ENCODE measurements at regions not wholly inside any gene's neighbourhood (a gene's known extent, or its start where the extent isn't known, plus 50 kb on each side); places are given as distances from the start of the nearest gene placed in this dataset.

DNA sequence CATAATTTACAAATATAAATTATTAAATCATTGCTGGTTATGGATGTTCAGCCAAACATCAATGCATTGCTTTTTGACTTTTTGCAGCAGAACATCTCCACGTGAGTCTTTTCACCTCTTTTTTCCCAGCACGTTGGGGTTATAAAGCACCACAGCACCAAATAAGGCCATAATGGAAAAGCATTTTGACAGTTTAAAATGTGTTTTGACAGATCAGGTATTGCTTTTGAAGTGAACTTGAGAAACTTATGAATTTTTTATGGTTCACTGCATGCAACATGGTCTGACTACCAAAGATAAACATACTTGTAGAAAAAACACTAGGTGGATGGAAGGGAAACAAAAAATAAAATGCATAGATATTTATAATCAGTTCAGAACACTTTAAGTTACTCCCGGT, 622.4 kb downstream of the HTR1B start:
- TF ChIP-seq, protein P1, sequence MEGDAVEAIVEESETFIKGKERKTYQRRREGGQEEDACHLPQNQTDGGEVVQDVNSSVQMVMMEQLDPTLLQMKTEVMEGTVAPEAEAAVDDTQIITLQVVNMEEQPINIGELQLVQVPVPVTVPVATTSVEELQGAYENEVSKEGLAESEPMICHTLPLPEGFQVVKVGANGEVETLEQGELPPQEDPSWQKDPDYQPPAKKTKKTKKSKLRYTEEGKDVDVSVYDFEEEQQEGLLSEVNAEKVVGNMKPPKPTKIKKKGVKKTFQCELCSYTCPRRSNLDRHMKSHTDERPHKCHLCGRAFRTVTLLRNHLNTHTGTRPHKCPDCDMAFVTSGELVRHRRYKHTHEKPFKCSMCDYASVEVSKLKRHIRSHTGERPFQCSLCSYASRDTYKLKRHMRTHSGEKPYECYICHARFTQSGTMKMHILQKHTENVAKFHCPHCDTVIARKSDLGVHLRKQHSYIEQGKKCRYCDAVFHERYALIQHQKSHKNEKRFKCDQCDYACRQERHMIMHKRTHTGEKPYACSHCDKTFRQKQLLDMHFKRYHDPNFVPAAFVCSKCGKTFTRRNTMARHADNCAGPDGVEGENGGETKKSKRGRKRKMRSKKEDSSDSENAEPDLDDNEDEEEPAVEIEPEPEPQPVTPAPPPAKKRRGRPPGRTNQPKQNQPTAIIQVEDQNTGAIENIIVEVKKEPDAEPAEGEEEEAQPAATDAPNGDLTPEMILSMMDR (IDR thresholded peaks at IDR 0.05), result no peak
- Mint-ChIP-seq H3K4me1 (ENCODE audit: low read depth) (no peaks in the 10 kb centered on the region), H3K9me3 (peaks cover 6% of the 10 kb centered on the region; the same call in 1 of the 2 replicates), H3K27me3 (ENCODE audit: insufficient read depth) (no peaks in the 10 kb centered on the region), H3K4me3 (no peak overlapping the region), H3K36me3 (ENCODE audit: low read depth) (no peaks in the 10 kb centered on the region), H3K27ac (no peak overlapping the region)
- DNase-seq, result no peak

DNA sequence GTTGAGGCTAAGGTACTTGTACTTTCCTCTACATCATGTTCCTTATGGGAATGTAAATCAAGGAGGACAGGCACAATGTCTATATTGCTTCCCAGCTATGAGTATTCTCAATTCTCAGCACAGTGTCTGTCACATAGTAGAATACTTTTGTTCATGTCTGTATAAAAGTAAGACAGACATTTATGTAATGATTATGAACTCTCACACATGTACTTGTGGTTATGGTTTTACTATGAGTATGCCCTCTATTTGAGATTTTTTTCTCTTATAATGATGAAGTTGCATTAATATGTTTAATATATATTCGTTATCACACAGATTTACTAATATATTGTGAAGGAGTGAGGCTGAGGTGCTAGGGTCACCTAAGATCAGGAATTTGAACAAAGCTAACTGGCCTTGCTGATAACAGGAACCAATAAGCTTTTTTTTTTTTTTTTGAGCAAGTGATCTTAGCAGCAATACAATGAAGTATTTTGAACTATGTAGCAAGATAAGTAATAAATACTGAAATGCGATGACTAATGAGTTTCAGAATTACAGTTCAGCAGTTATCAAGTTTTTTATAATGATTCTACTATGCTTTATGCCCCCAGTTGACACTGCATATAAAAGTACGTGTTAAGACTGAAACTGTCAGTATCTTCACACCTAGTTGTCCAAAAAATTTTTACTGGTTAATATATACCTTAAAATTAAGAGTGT, 623.1 kb downstream of the HTR1B start:
- DNase-seq, result no peak
- TF ChIP-seq, protein P1 (IDR thresholded peaks at IDR 0.05), result no peak
- Mint-ChIP-seq H3K9me3 (peaks cover 6% of the 10 kb centered on the region; the same call in 1 of the 2 replicates), H3K27me3 (ENCODE audit: insufficient read depth) (no peaks in the 10 kb centered on the region), H3K4me1 (ENCODE audit: low read depth) (no peaks in the 10 kb centered on the region), H3K36me3 (ENCODE audit: low read depth) (no peaks in the 10 kb centered on the region), H3K27ac (no peak overlapping the region), H3K4me3 (no peak overlapping the region)

DNA sequence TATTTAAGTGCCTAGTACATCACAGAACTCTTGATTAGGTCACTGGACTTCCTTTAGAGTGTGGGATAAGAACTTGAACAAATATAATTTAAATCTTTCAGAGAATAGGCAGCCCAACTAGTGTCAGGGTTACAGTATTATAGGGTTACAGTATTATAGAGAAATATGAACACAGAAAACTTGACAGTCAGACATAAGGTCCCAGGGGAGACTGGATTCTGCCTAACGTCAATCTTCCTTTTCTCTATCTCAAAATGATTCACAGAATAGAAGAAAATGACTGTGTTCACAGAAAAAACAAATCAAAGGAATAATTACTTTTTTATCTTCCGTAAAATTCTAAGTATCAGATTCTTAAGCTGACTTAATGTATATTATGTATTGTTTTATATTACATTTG, 623.8 kb downstream of the HTR1B start:
- Mint-ChIP-seq H3K9me3 (peaks cover 6% of the 10 kb centered on the region; the same call in 1 of the 2 replicates), H3K27me3 (ENCODE audit: insufficient read depth) (no peaks in the 10 kb centered on the region), H3K4me1 (ENCODE audit: low read depth) (no peaks in the 10 kb centered on the region), H3K36me3 (ENCODE audit: low read depth) (no peaks in the 10 kb centered on the region), H3K27ac (no peak overlapping the region), H3K4me3 (no peak overlapping the region)
- TF ChIP-seq, protein P1 (IDR thresholded peaks at IDR 0.05), result no peak
- DNase-seq, result no peak

DNA sequence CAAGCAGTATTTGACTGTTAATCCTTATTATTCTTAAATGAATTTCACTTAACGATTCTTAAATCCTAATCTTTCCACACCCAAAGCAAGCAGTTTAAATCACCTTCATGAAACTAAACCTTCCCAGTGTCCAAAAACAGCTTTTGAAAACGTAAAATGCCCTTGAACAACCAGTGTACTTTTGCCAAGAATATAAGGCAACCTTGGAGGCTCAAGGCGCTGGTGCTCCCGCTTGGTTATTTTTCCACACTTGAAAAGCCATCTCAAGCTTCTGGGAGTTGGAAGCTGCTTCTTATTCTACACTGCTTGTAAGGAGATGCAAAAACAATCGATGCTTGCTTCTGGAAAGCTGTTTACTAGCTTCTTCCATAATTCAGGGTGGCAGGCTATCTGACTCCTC, 625.7 kb downstream of the HTR1B start:
- no peaks in the 10 kb centered on the region for H3K4me1 Mint-ChIP-seq (ENCODE audit: low read depth)
- no peaks in the 10 kb centered on the region for H3K36me3 Mint-ChIP-seq (ENCODE audit: low read depth)
- H3K27me3 Mint-ChIP-seq (ENCODE audit: insufficient read depth), result no peaks in the 10 kb centered on the region
- H3K27ac Mint-ChIP-seq, result no peak overlapping the region
- no peaks in the 10 kb centered on the region for H3K9me3 Mint-ChIP-seq
- DNase-seq, result no peak
- no peak overlapping the region for H3K4me3 Mint-ChIP-seq
- TF ChIP-seq, protein P1 (IDR thresholded peaks at IDR 0.05), result no peak

DNA sequence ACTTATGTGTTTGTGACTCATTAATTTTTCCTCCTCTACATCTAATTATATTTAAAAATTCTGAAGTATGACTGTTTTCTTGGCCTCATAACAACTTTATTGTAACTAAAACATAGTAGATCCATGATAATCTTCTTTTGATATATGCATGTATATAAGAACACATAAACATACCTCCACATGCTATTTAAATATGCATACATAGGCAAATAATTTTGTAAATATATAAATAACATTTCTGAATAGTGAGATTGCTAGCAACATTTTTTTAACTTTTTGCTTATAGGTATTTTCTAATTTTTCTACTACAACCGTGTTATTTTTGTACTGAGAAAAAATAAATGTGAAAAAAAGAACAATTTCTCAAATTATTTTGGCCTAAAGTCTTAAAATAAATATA, 627.6 kb downstream of the HTR1B start:
- Mint-ChIP-seq H3K4me3 (no peak overlapping the region), H3K27me3 (ENCODE audit: insufficient read depth) (no peaks in the 10 kb centered on the region), H3K36me3 (ENCODE audit: low read depth) (no peaks in the 10 kb centered on the region), H3K4me1 (ENCODE audit: low read depth) (no peaks in the 10 kb centered on the region), H3K27ac (no peak overlapping the region), H3K9me3 (no peaks in the 10 kb centered on the region)
- TF ChIP-seq, protein P1 (IDR thresholded peaks at IDR 0.05), result no peak
- no peak for DNase-seq
